CD14-positive monocyte (primary cell): ENCODE measurements at regions not wholly inside any gene's neighbourhood (a gene's known extent, or its start where the extent isn't known, plus 50 kb on each side); places are given as distances from the start of the nearest gene placed in this dataset.

Experiments used
- DNase-seq, 3 donors: peaks; one replicate each; pipeline ENCODE4 v3.0.0-alpha.2; 2011 to 2022
- H2AFZ ChIP-seq: 2 replicates; pipeline ENCODE4 v1.6.0; 2012; ENCODE audit warnings: mild to moderate bottlenecking, low read depth, low read length, inconsistent platforms; ENCODE audit not compliant: insufficient read depth, poor library complexity, severe bottlenecking
- H3K27ac ChIP-seq, 2 donors: 1 replicate in 1 of 2; 2 replicates in 1 of 2; pipeline ENCODE4 v1.5.1; 2012 to 2013; ENCODE audit warnings: low read length in 2 of 2, control low read depth in 1 of 2, inconsistent platforms in 1 of 2, low read depth in 1 of 2, mild to moderate bottlenecking in 1 of 2
- H3K27me3 ChIP-seq, 2 donors: one replicate each; pipeline versions ENCODE4 v1.6.0 to v1.6.1; 2011 to 2013; ENCODE audit warnings: low read length in 2 of 2; ENCODE audit not compliant: control insufficient read depth in 2 of 2, insufficient read depth in 2 of 2
- H3K36me3 ChIP-seq, 2 donors: replicated peaks in 1 of 2; 1 replicate in 1 of 2; 2 replicates in 1 of 2; pipeline versions ENCODE4 v1.5.1 to v1.6.1; 2012 to 2013; ENCODE audit warnings: low read length in 2 of 2, control low read depth in 1 of 2, inconsistent platforms in 1 of 2, mild to moderate bottlenecking in 1 of 2; ENCODE audit not compliant: insufficient read depth in 2 of 2, control insufficient read depth in 1 of 2
- H3K4me1 ChIP-seq, 2 donors: 1 replicate in 1 of 2; 2 replicates in 1 of 2; pipeline versions ENCODE4 v1.5.1 to v1.6.1; 2012 to 2013; ENCODE audit warnings: low read length in 2 of 2, control low read depth in 1 of 2, inconsistent platforms in 1 of 2, mild to moderate bottlenecking in 1 of 2, moderate library complexity in 1 of 2; ENCODE audit not compliant: insufficient read depth in 2 of 2, control insufficient read depth in 1 of 2
- H3K4me2 ChIP-seq: replicated peaks from 2 replicates; pipeline ENCODE3; 2012; ENCODE audit warnings: low read length, moderate library complexity, mild to moderate bottlenecking; ENCODE audit not compliant: poor library complexity, severe bottlenecking; ENCODE audit errors: extremely low read depth
- H3K4me3 ChIP-seq, 3 experiments: fragments of 200-600 bp in 1 of 3; sonication (generic) in 1 of 3; replicated peaks in 1 of 3; 1 replicate in 2 of 3; 2 replicates in 1 of 3; pipeline ENCODE4 v1.5.1; 2011 to 2013; ENCODE audit warnings: low read length in 3 of 3, mild to moderate bottlenecking in 3 of 3, control low read depth in 2 of 3, low read depth in 2 of 3, inconsistent platforms in 1 of 3, moderate library complexity in 1 of 3
- H3K79me2 ChIP-seq: 2 replicates; pipeline ENCODE4 v1.6.0; 2012; ENCODE audit warnings: mild to moderate bottlenecking, control low read depth, inconsistent platforms, low read length, moderate library complexity; ENCODE audit not compliant: insufficient read depth
- H3K9ac ChIP-seq: 2 replicates; pipeline ENCODE4 v1.6.0; 2017; ENCODE audit warnings: low read length, mild to moderate bottlenecking; ENCODE audit not compliant: insufficient read depth, poor library complexity, severe bottlenecking
- H3K9me3 ChIP-seq, 2 donors: replicated peaks in 1 of 2; 1 replicate in 1 of 2; 2 replicates in 1 of 2; pipeline versions ENCODE4 v1.5.1 to v1.6.1; 2012 to 2013; ENCODE audit warnings: low read length in 2 of 2, control low read depth in 1 of 2; ENCODE audit not compliant: control insufficient read depth in 1 of 2, insufficient read depth in 1 of 2
- H4K20me1 ChIP-seq: 2 replicates; pipeline ENCODE4 v1.6.0; 2012; ENCODE audit warnings: mild to moderate bottlenecking, low read length, control low read depth, moderate library complexity; ENCODE audit not compliant: insufficient read depth
- H3K27ac Mint-ChIP-seq, 7 donors: one replicate each; pipeline ENCODE4 v1.8.0; 2020; ENCODE audit warnings: mild to moderate bottlenecking in 7 of 7, mixed read lengths in 7 of 7, moderate library complexity in 6 of 7, inconsistent platforms in 2 of 7
- H3K27me3 Mint-ChIP-seq, 3 donors: one replicate each; pipeline ENCODE4 v1.8.0; 2021 to 2022; ENCODE audit warnings: low read depth in 3 of 3, mild to moderate bottlenecking in 3 of 3, mixed read lengths in 3 of 3, moderate library complexity in 3 of 3, inconsistent platforms in 1 of 3
- H3K36me3 Mint-ChIP-seq, 2 donors: one replicate each; pipeline ENCODE4 v1.8.0; 2020; ENCODE audit warnings: mixed read lengths in 2 of 2, inconsistent platforms in 1 of 2, mild to moderate bottlenecking in 1 of 2
- H3K4me1 Mint-ChIP-seq: one replicate; pipeline ENCODE4 v1.8.0; 2020; ENCODE audit warnings: mild to moderate bottlenecking, mixed read lengths
- H3K4me3 Mint-ChIP-seq, 2 donors: one replicate each; pipeline ENCODE4 v1.8.0; 2020; ENCODE audit warnings: mild to moderate bottlenecking in 2 of 2, mixed read lengths in 2 of 2, moderate library complexity in 1 of 2
- H3K9me3 Mint-ChIP-seq, 7 donors: one replicate each; pipeline ENCODE4 v1.8.0; 2020 to 2022; ENCODE audit warnings: mixed read lengths in 7 of 7, mild to moderate bottlenecking in 6 of 7, moderate library complexity in 6 of 7, inconsistent platforms in 2 of 7
- CTCF ChIP-seq: fragments of 200-600 bp; IDR thresholded peaks from one replicate; pipeline ENCODE4 v1.8.0; 2022; ENCODE audit warnings: antibody characterized with exemption, mild to moderate bottlenecking
- WGBS: methylation state at CpG from one replicate; pipeline ENCODE4 v1.1.5; 2013; ENCODE audit warnings: missing lambda C conversion rate; ENCODE audit not compliant: insufficient coverage; 5-methylcytosine and 5-hydroxymethylcytosine counted together
- intact Hi-C, 2 donors: fragments of 100-400 bp; cut with micrococcal nuclease; formaldehyde crosslinking; loops; one replicate each; pipeline versions ENCODE4 v1.15.0 to v1.15.1; 2023

- Histone ChIP-seq H3K79me2 (no peaks in the 10 kb centered on the region), H3K4me3 (no peak overlapping the region), H3K4me2 (no peak overlapping the region), H3K9me3 (no peaks in the 10 kb centered on the region), H2AFZ (no peak overlapping the region), H4K20me1 (no peaks in the 10 kb centered on the region), H3K27ac (no peak overlapping the region), H3K9ac (no peak overlapping the region), H3K4me1 (no peaks in the 10 kb centered on the region), H3K36me3 (no peaks in the 10 kb centered on the region), H3K27me3 (no peaks in the 10 kb centered on the region)
- H3K27me3 Mint-ChIP-seq, result no peaks in the 10 kb centered on the region
- peaks cover 0 to 4% (median 0%) of the 10 kb centered on the region in 7 donors for H3K9me3 Mint-ChIP-seq
- no peak overlapping the region for H3K27ac Mint-ChIP-seq
- no CpG with 5 or more reads among the region's 1 CpG for WGBS
- H3K4me1 Mint-ChIP-seq, result no peaks in the 10 kb centered on the region
- no peaks in the 10 kb centered on the region for H3K36me3 Mint-ChIP-seq
- intact Hi-C loops, result no loop called here
- TF ChIP-seq CTCF, result no peak
- DNase-seq, result no peak
- no peak overlapping the region for H3K4me3 Mint-ChIP-seq
These were observed 414.6 kb upstream of the LUZP2 start for GRCh38 chr11:24082241-24082640.

- H3K79me2 ChIP-seq, result no peaks in the 10 kb centered on the region
- peaks cover 0 to 4% (median 0%) of the 10 kb centered on the region in 7 donors for H3K9me3 Mint-ChIP-seq
- no peak overlapping the region for H2AFZ ChIP-seq
- H3K27ac Mint-ChIP-seq, result no peak overlapping the region
- no peak for DNase-seq
- H3K36me3 Mint-ChIP-seq, result no peaks in the 10 kb centered on the region
- no peak overlapping the region for H3K27ac ChIP-seq
- no peaks in the 10 kb centered on the region for H3K36me3 ChIP-seq
- no peak overlapping the region for H3K4me3 ChIP-seq
- H3K9ac ChIP-seq, result no peak overlapping the region
- intact Hi-C loops, result no loop called here
- no peaks in the 10 kb centered on the region for H3K27me3 Mint-ChIP-seq
- no peaks in the 10 kb centered on the region for H3K4me1 Mint-ChIP-seq
- no peaks in the 10 kb centered on the region for H3K9me3 ChIP-seq
- H3K4me3 Mint-ChIP-seq, result no peak overlapping the region
- H3K4me1 ChIP-seq, result no peaks in the 10 kb centered on the region
- H4K20me1 ChIP-seq, result no peaks in the 10 kb centered on the region
- WGBS, result 50% methylated on average over 1 of the region's 1 CpG
- no peak overlapping the region for H3K4me2 ChIP-seq
- no peak for TF ChIP-seq CTCF
- no peaks in the 10 kb centered on the region for H3K27me3 ChIP-seq
These were observed 414.0 kb upstream of the LUZP2 start for GRCh38 chr11:24082860-24083259.
